NCI-H2171 (cell line): ENCODE measurements at regions not wholly inside any gene's neighbourhood (a gene's known extent, or its start where the extent isn't known, plus 50 kb on each side); places are given as distances from the start of the nearest gene placed in this dataset.

Experiments
- DNase-seq: peaks from one replicate; lab custom pipeline; 2025; lab: John Stamatoyannopoulos, UW

GRCh38 chr6:91697010-91697695 lies 1110.3 kb upstream of the MAP3K7 start:
- DNase-seq, result no peak

DNA sequence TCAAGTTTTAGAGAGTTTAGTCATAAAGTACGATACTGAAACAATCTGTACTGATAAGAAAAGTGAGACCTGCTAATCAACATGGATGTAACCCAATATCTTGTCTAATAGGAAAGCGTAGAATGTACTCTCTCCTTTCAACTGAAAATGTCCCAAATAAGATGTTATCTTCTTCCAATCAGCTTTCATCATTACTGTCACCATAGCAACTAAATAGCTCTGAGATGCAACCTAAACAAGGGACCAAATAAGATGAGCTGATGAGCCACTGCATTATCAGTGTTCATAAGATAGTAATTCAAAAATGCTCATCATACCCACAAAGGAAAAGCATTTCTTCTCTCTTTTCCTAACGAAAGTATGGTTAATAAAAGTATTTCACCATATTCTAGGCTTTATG lies 1108.3 kb upstream of the MAP3K7 start:
- no peak for DNase-seq

GRCh38 chr6:91694016-91694654 lies 1107.3 kb upstream of the MAP3K7 start:
- no peak for DNase-seq

GRCh38 chr6:91691449-91691848 lies 1104.6 kb upstream of the MAP3K7 start:
- no peak for DNase-seq

- DNase-seq, result no peak
Observed at GRCh38 chr6:91683240-91683639, 1096.4 kb upstream of the MAP3K7 start.

- DNase-seq, result no peak
Observed at GRCh38 chr6:91681296-91681695, 1094.4 kb upstream of the MAP3K7 start.

DNA sequence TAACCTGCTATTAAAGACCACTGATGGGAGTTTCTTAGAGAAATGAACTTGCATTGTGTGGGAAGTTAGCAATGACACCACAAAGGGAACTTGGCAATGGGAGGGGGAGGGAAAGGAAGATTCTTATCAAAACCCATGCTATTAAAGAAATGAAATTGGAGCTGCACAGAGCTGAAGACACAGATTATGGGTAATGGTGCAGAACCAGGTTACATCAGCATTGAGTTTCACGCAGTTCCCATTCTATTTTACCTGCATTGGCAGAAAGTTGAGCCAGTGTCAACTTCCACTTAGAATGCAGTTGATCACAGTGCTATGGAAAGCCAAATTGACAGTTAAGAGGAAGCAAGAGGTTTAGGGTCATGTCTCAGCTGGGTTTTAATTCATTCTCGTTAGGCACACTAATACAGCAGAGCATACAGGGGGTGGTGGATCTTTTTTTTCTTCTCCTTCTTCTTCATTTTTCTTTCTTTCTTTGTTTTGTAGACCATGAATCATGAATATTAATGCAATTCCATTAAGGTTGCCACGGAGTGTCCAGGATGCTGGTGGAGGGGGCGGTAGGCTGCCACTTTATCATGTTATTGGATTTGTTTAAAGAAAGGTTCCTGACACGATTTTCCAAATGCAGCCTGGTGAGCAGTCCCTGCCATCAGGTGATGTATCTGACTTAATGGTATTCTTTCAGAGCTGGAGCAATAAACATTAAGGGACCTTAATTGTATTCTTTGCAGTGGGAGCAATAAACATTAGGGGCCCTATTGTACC lies 1092.0 kb upstream of the MAP3K7 start:
- DNase-seq, result no peak

GRCh38 chr6:91672201-91672600 lies 1085.3 kb upstream of the MAP3K7 start:
- DNase-seq, result no peak

GRCh38 chr6:91669871-91670268 lies 1083.0 kb upstream of the MAP3K7 start:
- no peak for DNase-seq

DNA sequence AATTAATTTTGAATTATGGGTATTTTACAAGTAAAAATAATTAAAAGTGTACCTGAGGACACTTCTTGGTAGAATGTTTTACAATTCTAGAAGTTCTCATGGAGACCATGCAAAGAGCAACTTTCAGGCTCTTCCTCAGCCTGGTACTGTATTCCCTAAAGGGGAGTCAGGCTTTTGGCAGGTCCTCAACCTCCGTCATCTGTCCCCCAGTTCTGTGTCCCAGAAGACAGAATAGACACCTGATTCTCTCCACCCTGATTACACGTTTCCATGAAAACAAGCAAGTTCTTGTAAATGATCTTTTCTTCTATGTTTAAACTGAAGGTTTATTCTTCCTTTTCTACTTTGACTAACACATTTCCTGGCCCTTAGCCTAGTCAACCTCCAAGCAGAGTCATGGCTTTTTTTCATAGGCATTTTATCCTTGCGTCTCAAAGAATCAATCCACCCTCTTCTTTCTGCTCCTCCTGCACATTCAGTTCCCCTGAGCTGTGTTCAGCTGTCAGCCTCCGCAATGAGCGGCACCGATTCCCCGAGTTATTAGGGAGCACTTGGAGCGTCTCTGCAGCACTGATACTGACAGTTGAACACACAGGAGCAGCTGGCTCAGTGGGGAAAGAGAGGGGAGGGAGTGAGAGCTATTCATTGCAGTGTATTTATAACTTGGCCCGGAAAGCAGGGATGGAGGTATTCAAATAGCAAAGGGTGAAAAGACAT lies 1082.4 kb upstream of the MAP3K7 start:
- DNase-seq, result no peak

DNA sequence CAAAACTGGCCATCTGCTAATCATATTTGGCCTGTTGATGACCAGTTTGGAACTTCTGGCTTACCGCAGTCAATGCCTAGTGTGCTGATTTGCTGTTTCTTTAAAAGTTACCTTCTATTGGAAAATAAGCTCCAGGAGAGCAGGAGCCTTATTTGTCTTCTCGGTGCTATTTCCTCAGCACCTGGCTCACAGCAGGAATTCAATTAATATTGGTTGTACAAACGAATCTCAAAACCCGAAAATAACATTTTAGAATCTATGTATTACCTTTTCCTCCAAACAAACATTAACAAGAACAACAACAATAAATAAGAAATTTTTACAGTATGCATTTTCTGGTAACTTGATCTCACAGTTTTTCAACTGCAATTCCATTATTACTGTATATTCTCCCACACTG lies 1080.7 kb upstream of the MAP3K7 start:
- no peak for DNase-seq

DNA sequence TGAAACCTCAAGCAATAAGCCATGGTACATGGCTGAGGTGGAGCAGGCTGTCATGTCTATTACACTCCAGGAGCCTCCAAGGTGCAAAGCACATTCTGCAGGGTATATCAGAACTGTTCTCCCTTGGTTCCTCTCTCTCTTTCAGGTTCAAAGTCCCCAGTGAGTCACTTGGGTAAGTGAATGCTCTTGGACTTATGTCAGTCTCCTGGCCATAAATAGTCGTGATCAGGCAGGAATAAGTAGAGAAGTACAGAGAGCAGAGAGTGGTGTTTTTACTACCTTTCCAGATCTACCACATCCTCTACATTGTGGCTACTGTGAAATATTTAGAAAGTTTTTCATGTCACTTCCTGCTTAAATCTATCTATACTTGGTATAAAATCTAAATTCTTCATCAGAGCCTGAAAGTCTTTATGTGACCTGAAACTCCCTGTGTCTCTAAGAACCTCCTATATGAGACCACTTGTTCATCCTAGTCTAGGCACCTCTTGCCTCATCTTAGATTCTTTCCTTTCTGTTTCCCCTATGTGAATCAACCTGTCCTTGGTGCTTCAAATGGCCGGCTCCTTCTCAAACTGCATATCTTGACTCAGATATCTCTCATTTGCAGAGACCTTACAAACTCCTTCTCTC lies 1077.6 kb upstream of the MAP3K7 start:
- no peak for DNase-seq

DNA sequence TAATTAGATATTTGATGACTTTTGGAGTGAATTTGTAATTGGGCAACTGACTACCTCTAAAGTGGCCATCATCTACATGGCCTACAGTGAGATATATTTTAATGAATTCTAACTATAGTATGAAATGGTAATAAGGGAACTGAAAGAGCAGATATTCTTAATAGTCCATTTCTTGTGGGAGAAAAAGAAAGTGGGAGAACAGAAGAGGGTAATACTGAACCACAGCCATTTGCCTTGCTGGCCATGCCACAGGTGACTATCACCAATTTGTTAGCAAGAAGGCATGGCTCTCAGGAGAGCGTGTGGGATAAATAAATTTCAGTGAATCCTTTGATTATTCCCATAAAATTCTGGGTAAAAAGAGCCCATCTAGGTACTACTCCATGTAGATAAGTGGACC lies 1074.0 kb upstream of the MAP3K7 start:
- DNase-seq, result no peak

DNA sequence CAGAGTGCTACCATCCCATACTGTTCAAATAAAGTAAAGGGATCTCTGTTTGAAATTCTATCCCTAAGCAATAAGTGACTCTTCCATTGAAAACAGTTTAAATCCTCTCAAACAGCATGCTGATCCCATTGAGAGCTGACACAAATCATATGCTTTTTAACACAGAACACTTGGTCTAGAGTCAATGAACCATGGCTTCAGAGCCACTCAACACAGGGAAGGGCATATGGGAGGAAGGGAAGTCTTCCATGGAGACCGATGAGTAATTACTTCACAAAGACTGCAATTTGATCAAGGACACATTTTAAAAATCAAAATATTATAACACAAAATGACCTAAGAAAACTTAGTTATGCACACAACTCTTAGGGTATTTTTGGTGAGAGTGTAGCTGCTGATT lies 1073.0 kb upstream of the MAP3K7 start:
- DNase-seq, result no peak

- no peak for DNase-seq
Observed at GRCh38 chr6:91654793-91655192, 1067.9 kb upstream of the MAP3K7 start.

- DNase-seq, result no peak
Observed at GRCh38 chr6:91654357-91654756, 1067.5 kb upstream of the MAP3K7 start.

GRCh38 chr6:91653895-91654294 lies 1067.0 kb upstream of the MAP3K7 start:
- no peak for DNase-seq

- DNase-seq, result no peak
Observed at GRCh38 chr6:91653076-91653723, 1066.3 kb upstream of the MAP3K7 start.

- no peak for DNase-seq
Observed at GRCh38 chr6:91646649-91647048, 1059.8 kb upstream of the MAP3K7 start.

- DNase-seq, result no peak
Observed at GRCh38 chr6:91645811-91646210, 1058.9 kb upstream of the MAP3K7 start.

DNA sequence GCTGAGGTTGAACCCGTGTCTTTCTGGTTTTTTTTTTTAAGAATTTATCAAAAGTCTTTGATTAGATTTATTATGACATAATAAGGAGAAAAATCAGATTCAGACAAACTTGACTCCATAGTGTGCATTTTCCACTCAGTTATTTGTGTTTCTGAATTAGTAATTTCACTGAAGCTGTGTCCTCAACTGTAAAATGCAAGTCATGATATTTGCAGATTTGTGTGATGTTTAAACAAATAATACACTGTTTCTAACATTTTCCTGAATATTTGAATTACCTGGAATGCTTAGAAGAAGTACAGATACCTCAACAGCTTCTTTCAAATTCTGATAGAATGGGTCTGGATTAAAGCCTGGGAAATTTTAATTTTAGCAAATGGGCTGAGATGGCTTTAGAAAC lies 1050.3 kb upstream of the MAP3K7 start:
- DNase-seq, result no peak

GRCh38 chr6:91634791-91635190 lies 1047.9 kb upstream of the MAP3K7 start:
- DNase-seq, result no peak
